GM12878 (cell line): ENCODE measurements at regions not wholly inside any gene's neighbourhood (a gene's known extent, or its start where the extent isn't known, plus 50 kb on each side); places are given as distances from the start of the nearest gene placed in this dataset.

ENCODE experiments used
- ATAC-seq: fragments of 200-7000 bp; cut with Tn5 transposase; 3 replicates; pipeline ENCODE4 v1.9.1; 2020; ENCODE audit warnings: mild to moderate bottlenecking, moderate library complexity
- BruUV-seq: library from RNA; stranded (reverse); fragments of 400-500 nt; replicated peaks from 2 replicates; lab custom pipeline; 2021; lab: Mats Ljungman, UMichigan
- CTCF ChIA-PET: fragments of 300-600 bp; sonication (Branson Sonifier 250); formaldehyde crosslinking; extraction: SDS; loops from one replicate; lab custom pipeline; 2021; ENCODE audit warnings: inconsistent platforms; lab: Yijun Ruan, JAX
- POLR2A ChIA-PET: fragments of 350-600 bp; formaldehyde crosslinking; extraction: SDS; loops from one replicate; lab custom pipeline; 2021; ENCODE audit warnings: inconsistent platforms; lab: Charles Lee
- RAD21 ChIA-PET: fragments of 300-600 bp; sonication (Branson Sonifier 250); formaldehyde crosslinking; loops from one replicate; lab custom pipeline; 2023; ENCODE audit warnings: antibody characterized with exemption; ENCODE audit not compliant: unreplicated experiment; lab: Charles Lee
- SMC1A ChIA-PET: fragments of 300-600 bp; sonication (Branson Sonifier 250); formaldehyde crosslinking; loops from one replicate; lab custom pipeline; 2023; ENCODE audit not compliant: unreplicated experiment, uncharacterized antibody; lab: Charles Lee
- DNase-seq: peaks from one replicate; pipeline ENCODE4 v3.0.0-alpha.2; 2011; ENCODE audit warnings: low read depth, low spot score
- FAIRE-seq: peaks from 3 replicates; lab custom pipeline; 2011; peaks lifted over from hg19 to GRCh38; lab: Jason Lieb, UNC
- H2AFZ ChIP-seq: 2 replicates; pipeline ENCODE4 v1.6.0; 2011; ENCODE audit warnings: low read depth, low read length, control low read depth; ENCODE audit not compliant: control insufficient read depth
- H3K27ac ChIP-seq: 2 replicates; pipeline ENCODE4 v1.5.1; 2011; ENCODE audit warnings: control low read depth; ENCODE audit not compliant: control insufficient read depth, insufficient read depth
- H3K27me3 ChIP-seq, 2 experiments: replicated peaks in 1 of 2; 2 replicates each; pipeline versions ENCODE4 v1.6.0 to v1.6.1; 2011; ENCODE audit warnings: low read length in 1 of 2; ENCODE audit not compliant: control insufficient read depth in 2 of 2, insufficient read depth in 2 of 2
- H3K36me3 ChIP-seq, 2 experiments: 2 replicates each; pipeline ENCODE4 v1.5.1; 2011; ENCODE audit warnings: low read length in 1 of 2; ENCODE audit not compliant: control insufficient read depth in 2 of 2, insufficient read depth in 2 of 2
- H3K4me1 ChIP-seq: 2 replicates; pipeline ENCODE4 v1.6.1; 2011; ENCODE audit warnings: mild to moderate bottlenecking, low read length, moderate library complexity, mixed read lengths; ENCODE audit not compliant: control insufficient read depth, insufficient read depth
- H3K4me2 ChIP-seq: 2 replicates; pipeline ENCODE4 v1.6.0; 2011; ENCODE audit warnings: control low read depth; ENCODE audit not compliant: control insufficient read depth, insufficient read depth
- H3K4me3 ChIP-seq: fragments of 200-600 bp; sonication (generic); 2 replicates; pipeline ENCODE4 v1.5.1; 2016
- H3K79me2 ChIP-seq: 2 replicates; pipeline ENCODE4 v1.6.0; 2011; ENCODE audit warnings: low read length; ENCODE audit not compliant: control insufficient read depth, insufficient read depth
- H3K9ac ChIP-seq: 2 replicates; pipeline ENCODE4 v1.8.0; 2011; ENCODE audit warnings: low read length, control low read depth, mixed read lengths; ENCODE audit not compliant: control insufficient read depth, insufficient read depth
- H3K9me3 ChIP-seq: replicated peaks from 3 replicates; pipeline ENCODE4 v1.5.1; 2011; ENCODE audit warnings: mild to moderate bottlenecking, low read length; ENCODE audit not compliant: control insufficient read depth, insufficient read depth
- H4K20me1 ChIP-seq: 2 replicates; pipeline ENCODE4 v1.6.0; 2011; ENCODE audit not compliant: control insufficient read depth, insufficient read depth
- ASH2L ChIP-seq: fragments of 300-600, 200-600 bp; sonication (generic); IDR thresholded peaks from 2 replicates; pipeline ENCODE4 v1.6.1; 2017; ENCODE audit warnings: low read depth, mild to moderate bottlenecking, borderline replicate concordance
- ATF2 ChIP-seq: IDR thresholded peaks from 2 replicates; pipeline ENCODE4 v1.6.1; 2012; ENCODE audit warnings: low read length, inconsistent platforms
- BHLHE40 ChIP-seq, 2 experiments: fragments of 450-650 bp in 1 of 2; IDR thresholded peaks; 2 replicates each; pipeline ENCODE4 v1.6.1; 2011 to 2017; ENCODE audit warnings: low read depth in 2 of 2, borderline replicate concordance in 1 of 2, improper control_type of control experiment in 1 of 2, low read length in 1 of 2, mild to moderate bottlenecking in 1 of 2
- CBX5 ChIP-seq: sonication (generic); IDR thresholded peaks from 2 replicates; pipeline ENCODE4 v1.6.1; 2016; ENCODE audit warnings: low read depth, moderate library complexity, mild to moderate bottlenecking, inconsistent platforms
- EP300 ChIP-seq, 2 experiments: fragments of 150-350 bp in 1 of 2; IDR thresholded peaks; 2 replicates each; pipeline ENCODE4 v1.6.1; 2011 to 2012; ENCODE audit warnings: low read depth in 2 of 2, low read length in 2 of 2, borderline replicate concordance in 1 of 2, improper control_type of control experiment in 1 of 2, inconsistent platforms in 1 of 2; ENCODE audit not compliant: control insufficient read depth in 1 of 2
- FOS ChIP-seq: IDR thresholded peaks from 3 replicates; pipeline ENCODE4 v1.6.1; 2011; ENCODE audit warnings: borderline replicate concordance; ENCODE audit not compliant: insufficient read length; ENCODE audit errors: extremely low read depth
- IKZF2 ChIP-seq, 2 experiments: fragments of 450-650 bp; IDR thresholded peaks; 2 replicates each; pipeline ENCODE4 v1.6.1; 2017; ENCODE audit warnings: mild to moderate bottlenecking in 2 of 2, moderate library complexity in 2 of 2
- KLF5 ChIP-seq: fragments of 450-650 bp; IDR thresholded peaks from 2 replicates; pipeline ENCODE4 v1.6.1; 2014; ENCODE audit warnings: mild to moderate bottlenecking; ENCODE audit not compliant: partially characterized antibody
- MYB ChIP-seq: fragments of 150-350 bp; IDR thresholded peaks from 2 replicates; pipeline ENCODE4 v1.6.1; 2014; ENCODE audit warnings: mild to moderate bottlenecking, low read depth, low read length, borderline replicate concordance
- NFIC ChIP-seq: IDR thresholded peaks from 2 replicates; pipeline ENCODE4 v1.6.1; 2012; ENCODE audit warnings: low read depth, mild to moderate bottlenecking, inconsistent platforms, low read length, moderate library complexity
- PBX3 ChIP-seq: IDR thresholded peaks from 2 replicates; pipeline ENCODE4 v1.6.1; 2011; ENCODE audit warnings: mild to moderate bottlenecking, low read depth, low read length, moderate library complexity; ENCODE audit not compliant: insufficient replicate concordance
- PKNOX1 ChIP-seq: fragments of 450-650 bp; IDR thresholded peaks from 2 replicates; pipeline ENCODE4 v1.6.1; 2016; ENCODE audit warnings: mild to moderate bottlenecking
- POLR2AphosphoS2 ChIP-seq: IDR thresholded peaks from 2 replicates; pipeline ENCODE4 v1.6.1; 2011; ENCODE audit warnings: low read depth, mild to moderate bottlenecking, low read length, improper control_type of control experiment, moderate library complexity
- RELB ChIP-seq: fragments of 450-650 bp; IDR thresholded peaks from 2 replicates; pipeline ENCODE4 v1.6.1; 2017; ENCODE audit warnings: low read depth, mild to moderate bottlenecking, moderate library complexity
- SIN3A ChIP-seq: IDR thresholded peaks from 2 replicates; pipeline ENCODE4 v1.6.1; 2012; ENCODE audit warnings: low read depth, low read length, improper control_type of control experiment
- TARDBP ChIP-seq: IDR thresholded peaks from 2 replicates; pipeline ENCODE4 v1.6.1; 2016; ENCODE audit warnings: borderline replicate concordance
- WGBS: methylation state at CpG from one replicate; pipeline ENCODE4 v1.1.6; 2016; ENCODE audit warnings: low lambda C conversion rate; ENCODE audit not compliant: insufficient replicate concordance, insufficient coverage; ENCODE audit errors: missing lambda C conversion rate; 5-methylcytosine and 5-hydroxymethylcytosine counted together
- in situ Hi-C: fragments of 300-500 bp; cut with MboI; formaldehyde crosslinking; loops from 9 replicates; pipeline ENCODE4 v1.14.3; 2018; ENCODE audit warnings: mixed read lengths
- intact Hi-C: fragments of 100-400 bp; cut with micrococcal nuclease; formaldehyde crosslinking; loops from one replicate; pipeline ENCODE4 v1.14.2; 2022; ENCODE audit not compliant: unreplicated experiment

DNA sequence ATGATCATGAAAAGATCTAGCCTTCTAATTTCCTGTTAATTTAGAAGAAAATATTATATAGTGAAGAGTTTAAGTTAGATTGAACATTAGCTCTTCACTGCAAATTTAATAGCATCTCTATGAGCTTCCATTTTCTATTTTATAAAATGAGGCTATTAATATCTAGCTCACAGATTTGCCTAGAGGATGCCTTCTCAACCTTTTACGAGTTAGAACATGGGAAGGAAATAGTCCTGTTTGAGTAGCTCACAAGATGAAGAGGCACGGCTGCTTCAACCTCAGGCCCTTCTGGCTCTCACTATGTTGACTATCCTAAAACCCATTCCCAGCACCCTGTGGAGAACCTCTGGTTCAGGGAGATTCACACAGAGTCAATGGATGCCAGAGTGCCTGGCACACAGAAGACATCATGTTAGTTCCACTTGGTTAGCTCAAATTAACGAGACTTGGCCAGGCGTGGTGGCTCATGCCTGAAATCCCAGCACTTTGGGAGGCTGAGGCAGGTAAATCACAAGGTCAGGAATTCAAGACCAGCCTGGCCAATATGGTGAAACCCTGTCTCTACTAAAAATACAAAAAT lies 97.9 kb upstream of the GUCY1A1 start (continued):
- no peak for TF ChIP-seq MYB
- TF ChIP-seq POLR2AphosphoS2: no peak
- no peak for TF ChIP-seq ASH2L
- TF ChIP-seq, all 136 proteins: peak for 0

- 89% methylated on average over 1 of the region's 1 CpG for WGBS
- FAIRE-seq (no peak), DNase-seq (no peak), ATAC-seq (no peak)
- BruUV-seq: no TSS peak
- Histone ChIP-seq H3K9ac (no peak overlapping the region), H3K36me3 (no peaks in the 10 kb centered on the region), H3K4me2 (no peak overlapping the region), H3K27ac (no peak overlapping the region), H4K20me1 (no peaks in the 10 kb centered on the region), H2AFZ (no peak overlapping the region), H3K4me1 (no peaks in the 10 kb centered on the region), H3K4me3 (no peak overlapping the region), H3K27me3 (no peaks in the 10 kb centered on the region), H3K79me2 (no peaks in the 10 kb centered on the region), H3K9me3 (no peaks in the 10 kb centered on the region)
- in situ Hi-C loops (no loop called here), intact Hi-C loops (no loop called here)
- ChIA-PET CTCF (no interaction called here), SMC1A (no interaction called here), POLR2A (no interaction called here), RAD21 (no interaction called here)
- no peak for TF ChIP-seq EP300 (IDR thresholded peaks at IDR 0.05; ENCODE audit: borderline replicate concordance in 1 of 2, control insufficient read depth in 1 of 2, low read depth in 2 of 2, low read length in 2 of 2)
- no peak for TF ChIP-seq CBX5
- TF ChIP-seq ATF2: no peak
- no peak for TF ChIP-seq PBX3
- no peak for TF ChIP-seq RELB
- TF ChIP-seq IKZF2 (IDR thresholded peaks at IDR 0.05): no peak
- TF ChIP-seq NFIC: no peak
- no peak for TF ChIP-seq SIN3A
- no peak for TF ChIP-seq PKNOX1
- no peak for TF ChIP-seq KLF5
- TF ChIP-seq FOS: no peak
- no peak for TF ChIP-seq TARDBP
- TF ChIP-seq BHLHE40 (IDR thresholded peaks at IDR 0.05; ENCODE audit: borderline replicate concordance in 1 of 2, low read depth in 2 of 2, low read length in 1 of 2): no peak
Observed at GRCh38 chr4:155566354-155566753, 100.3 kb upstream of the GUCY1A1 start.
